SK-N-SH treated with all-trans-retinoic acid at 6 μM for 48 hours (cell line): ENCODE measurements at regions not wholly inside any gene's neighbourhood (a gene's known extent, or its start where the extent isn't known, plus 50 kb on each side); places are given as distances from the start of the nearest gene placed in this dataset.

ENCODE experiments used
- BACH2 ChIP-seq: fragments of 250-450 bp; sonication (Bioruptor Pico); IDR thresholded peaks from 2 replicates; pipeline ENCODE4 v1.9.0; 2021; ENCODE audit warnings: mild to moderate bottlenecking, borderline replicate concordance
- CREB5 ChIP-seq: fragments of 250-450 bp; sonication (Bioruptor Pico); IDR thresholded peaks from 2 replicates; pipeline ENCODE4 v1.5.1; 2020; ENCODE audit warnings: low read depth, mild to moderate bottlenecking, moderate library complexity
- ESRRG ChIP-seq: fragments of 250-450 bp; sonication (Bioruptor Pico); IDR thresholded peaks from 2 replicates; pipeline ENCODE4 v1.6.1; 2021; ENCODE audit warnings: mild to moderate bottlenecking
- ISL1 ChIP-seq: fragments of 250-450 bp; sonication (Bioruptor Pico); IDR thresholded peaks from 2 replicates; pipeline ENCODE4 v2.1.2; 2022; ENCODE audit warnings: mild to moderate bottlenecking, moderate library complexity
- PATZ1 ChIP-seq: fragments of 250-450 bp; sonication (Bioruptor Pico); IDR thresholded peaks from 2 replicates; pipeline ENCODE4 v1.8.0; 2020; ENCODE audit warnings: mild to moderate bottlenecking, moderate library complexity, borderline replicate concordance
- SNAI2 ChIP-seq: fragments of 250-450 bp; sonication (Bioruptor Pico); IDR thresholded peaks from 2 replicates; pipeline ENCODE4 v1.5.0; 2020; ENCODE audit warnings: mild to moderate bottlenecking, moderate library complexity
- TSHZ2 ChIP-seq: fragments of 250-450 bp; sonication (Bioruptor Pico); IDR thresholded peaks from 2 replicates; pipeline ENCODE4 v1.5.0; 2020; ENCODE audit warnings: mild to moderate bottlenecking, moderate library complexity
- ZFP3 ChIP-seq: fragments of 250-450 bp; sonication (Bioruptor Pico); IDR thresholded peaks from 2 replicates; pipeline ENCODE4 v1.5.0; 2020; ENCODE audit warnings: mild to moderate bottlenecking, moderate library complexity
- ZFP30 ChIP-seq: fragments of 450-650 bp; formaldehyde crosslinking; IDR thresholded peaks from 2 replicates; pipeline ENCODE4 v1.5.0; 2022; ENCODE audit warnings: mild to moderate bottlenecking, moderate library complexity
- ZNF70 ChIP-seq: fragments of 450-650 bp; formaldehyde crosslinking; IDR thresholded peaks from 2 replicates; pipeline ENCODE4 v1.5.0; 2020; ENCODE audit warnings: mild to moderate bottlenecking, moderate library complexity
- ZNF8 ChIP-seq: fragments of 450-650 bp; formaldehyde crosslinking; IDR thresholded peaks from 2 replicates; pipeline ENCODE4 v1.5.0; 2020; ENCODE audit warnings: mild to moderate bottlenecking, moderate library complexity

GRCh38 chr2:7427293-7428060 is 510.3 kb downstream of the RNF144A start:
- TF ChIP-seq ZFP3 (CRISPR knock-in tag) (no peak), PATZ1 (CRISPR knock-in tag) (no peak), ISL1 (no peak), BACH2 (no peak), ZNF8 (CRISPR knock-in tag) (no peak), ESRRG (CRISPR knock-in tag) (no peak), CREB5 (CRISPR knock-in tag) (no peak), ZFP30 (no peak), SNAI2 (no peak), ZNF70 (CRISPR knock-in tag) (no peak), TSHZ2 (CRISPR knock-in tag) (no peak)
